ENCODE measurements at regions not wholly inside any gene's neighbourhood (a gene's known extent, or its start where the extent isn't known, plus 50 kb on each side); places are given as distances from the start of the nearest gene placed in this dataset.

GRCh38 chr17:81345228-81346089, 49.8 kb upstream of the BAHCC1 start:
- DNase-seq (ENCODE audit: low read depth): peak; percentile 32

All from stimulated activated CD8-positive, alpha-beta memory T cell treated with anti-CD3 and anti-CD28 coated beads, Interleukin-4, amount 100 ng/mL, for 24 hours (primary cell).